ENCODE measurements at regions not wholly inside any gene's neighbourhood (a gene's known extent, or its start where the extent isn't known, plus 50 kb on each side); places are given as distances from the start of the nearest gene placed in this dataset.

DNA sequence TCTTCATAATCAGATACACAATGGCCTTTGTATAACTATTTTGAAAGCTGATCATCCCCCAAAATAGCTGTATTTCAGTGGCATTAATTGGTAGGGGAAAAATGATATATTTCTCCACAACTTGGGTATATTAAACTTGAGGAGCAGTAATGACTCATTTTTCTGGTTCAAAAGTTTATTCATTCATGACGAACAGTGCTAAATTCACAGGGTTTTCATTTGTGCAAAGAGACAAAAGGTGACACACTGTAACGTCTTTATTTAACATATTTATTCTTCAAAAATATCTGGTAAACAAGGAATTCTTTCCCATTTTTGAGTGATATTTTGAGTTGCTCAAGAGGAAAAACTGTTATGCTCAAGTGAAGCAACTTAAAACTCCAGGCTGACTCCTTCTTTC, 415.5 kb upstream of the SOX5 start:
- no peak for ATAC-seq (ENCODE audit: low FRiP score in 2 of 2)

DNA sequence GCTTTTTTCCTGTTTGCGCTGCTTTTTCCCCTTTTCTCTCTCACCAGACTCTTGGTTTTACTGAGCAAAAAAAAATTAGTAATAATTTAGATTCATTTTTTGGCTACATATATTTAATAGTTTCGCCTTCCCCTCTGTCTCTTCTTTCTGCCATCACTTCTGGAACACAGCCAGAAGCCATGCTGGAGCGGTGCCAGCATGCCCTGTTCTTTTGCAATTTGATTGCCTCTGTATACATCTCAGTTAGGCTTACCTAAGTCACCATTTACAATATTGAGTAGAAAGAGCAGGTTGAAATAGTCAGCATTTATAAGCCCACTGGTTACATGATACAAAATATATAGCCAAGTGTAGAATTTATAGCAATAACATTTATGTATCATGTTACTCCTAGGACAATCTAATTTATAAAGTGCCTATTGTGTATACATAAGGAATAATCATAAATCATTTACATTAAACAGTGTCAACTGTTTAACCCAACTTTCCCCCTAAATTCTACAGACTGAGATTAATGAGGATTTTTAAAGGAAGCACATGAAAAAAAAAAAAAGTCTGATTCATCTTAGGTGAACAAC, 413.8 kb upstream of the SOX5 start:
- DNase-seq (no peak), ATAC-seq (ENCODE audit: low FRiP score in 2 of 2) (no peak)
- WGBS, 2 donors = 73 to 75% methylated on average over 3 of the region's 3 CpGs
- peaks cover 0 to 3% (median 1%) of the 10 kb centered on the region in 4 donors for H3K4me1 ChIP-seq
- TF ChIP-seq, protein P1, sequence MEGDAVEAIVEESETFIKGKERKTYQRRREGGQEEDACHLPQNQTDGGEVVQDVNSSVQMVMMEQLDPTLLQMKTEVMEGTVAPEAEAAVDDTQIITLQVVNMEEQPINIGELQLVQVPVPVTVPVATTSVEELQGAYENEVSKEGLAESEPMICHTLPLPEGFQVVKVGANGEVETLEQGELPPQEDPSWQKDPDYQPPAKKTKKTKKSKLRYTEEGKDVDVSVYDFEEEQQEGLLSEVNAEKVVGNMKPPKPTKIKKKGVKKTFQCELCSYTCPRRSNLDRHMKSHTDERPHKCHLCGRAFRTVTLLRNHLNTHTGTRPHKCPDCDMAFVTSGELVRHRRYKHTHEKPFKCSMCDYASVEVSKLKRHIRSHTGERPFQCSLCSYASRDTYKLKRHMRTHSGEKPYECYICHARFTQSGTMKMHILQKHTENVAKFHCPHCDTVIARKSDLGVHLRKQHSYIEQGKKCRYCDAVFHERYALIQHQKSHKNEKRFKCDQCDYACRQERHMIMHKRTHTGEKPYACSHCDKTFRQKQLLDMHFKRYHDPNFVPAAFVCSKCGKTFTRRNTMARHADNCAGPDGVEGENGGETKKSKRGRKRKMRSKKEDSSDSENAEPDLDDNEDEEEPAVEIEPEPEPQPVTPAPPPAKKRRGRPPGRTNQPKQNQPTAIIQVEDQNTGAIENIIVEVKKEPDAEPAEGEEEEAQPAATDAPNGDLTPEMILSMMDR (IDR thresholded peaks at IDR 0.05) = no peak
- TF ChIP-seq POLR2AphosphoS5 (IDR thresholded peaks at IDR 0.05) (no peak), EP300 (IDR thresholded peaks at IDR 0.05) (no peak), POLR2A (IDR thresholded peaks at IDR 0.05) (no peak)
- no peak overlapping the region for H3K27ac ChIP-seq
- no peak overlapping the region for H3K4me3 ChIP-seq
- H3K27me3 ChIP-seq = no peaks in the 10 kb centered on the region
- H3K9me3 ChIP-seq = no peaks in the 10 kb centered on the region
- H3K36me3 ChIP-seq = no peaks in the 10 kb centered on the region

More for the DNA sequence above, 415.5 kb upstream of the SOX5 start:
- Histone ChIP-seq H3K36me3 (no peaks in the 10 kb centered on the region), H3K4me3 (no peak overlapping the region), H3K27me3 (no peaks in the 10 kb centered on the region), H3K4me1 (peaks cover 0 to 3% (median under 1%) of the 10 kb centered on the region in 4 donors), H3K27ac (no peak overlapping the region), H3K9me3 (no peaks in the 10 kb centered on the region)
- WGBS, 2 donors = 71 to 74% methylated on average over 2 of the region's 2 CpGs
- TF ChIP-seq POLR2AphosphoS5 (IDR thresholded peaks at IDR 0.05) = no peak
- TF ChIP-seq, protein P1 (IDR thresholded peaks at IDR 0.05) = no peak
- TF ChIP-seq POLR2A (IDR thresholded peaks at IDR 0.05) = no peak
- no peak for TF ChIP-seq EP300 (IDR thresholded peaks at IDR 0.05)
- DNase-seq = no peak

DNA sequence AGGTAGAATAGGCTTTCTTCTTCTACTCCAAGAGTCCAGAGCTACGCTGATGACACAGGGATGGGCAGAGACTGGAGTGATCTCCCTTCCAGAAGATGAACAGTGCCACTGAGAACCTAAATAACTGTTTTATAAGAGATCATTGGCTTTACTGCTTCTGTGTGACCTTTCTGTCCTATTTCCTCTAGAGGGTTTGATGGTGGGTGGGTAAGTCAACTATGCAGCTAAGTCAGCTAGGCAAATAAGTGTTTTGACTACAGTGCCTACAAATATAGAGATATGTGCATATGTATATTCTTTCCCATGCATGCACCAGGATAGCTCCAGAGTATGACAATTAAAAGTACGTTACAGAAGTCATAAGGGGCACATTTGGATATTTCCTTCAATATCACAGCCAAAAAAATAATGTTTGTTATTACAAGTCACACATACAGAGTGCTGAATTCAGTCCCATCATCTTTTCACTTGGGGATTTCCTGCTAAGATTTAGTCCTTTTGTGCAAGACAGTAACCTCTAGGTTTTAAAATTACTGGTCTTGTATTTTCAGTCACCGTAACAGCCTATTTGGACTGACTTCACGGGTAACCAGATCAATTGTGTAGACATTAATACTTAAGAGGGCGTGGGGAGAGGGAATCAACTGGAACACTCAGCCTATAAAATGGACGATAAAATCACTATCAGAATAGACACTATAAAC, 412.6 kb upstream of the SOX5 start:
- no peak for TF ChIP-seq EP300 (IDR thresholded peaks at IDR 0.05)
- no peak for ATAC-seq (ENCODE audit: low FRiP score in 2 of 2)
- WGBS, 2 donors = 77 to 81% methylated on average over 6 of the region's 6 CpGs

DNA sequence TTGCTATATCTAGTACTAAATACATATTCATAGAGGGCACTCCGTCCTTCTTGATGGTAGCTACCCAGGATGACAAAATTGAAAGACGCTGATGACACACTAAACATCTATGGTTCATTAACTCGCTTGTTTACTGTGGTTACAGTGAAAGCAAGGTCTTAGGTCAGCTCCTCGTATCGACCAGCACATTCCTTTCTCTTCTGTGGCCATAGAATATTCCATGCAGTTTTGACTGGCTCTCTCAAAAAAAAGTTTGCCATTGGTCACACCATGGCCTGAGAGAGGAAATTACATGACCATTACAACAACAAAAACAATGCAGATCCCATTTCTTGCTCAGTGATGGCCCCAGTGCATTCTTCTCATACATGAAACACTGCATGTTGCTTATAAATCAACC, 411.4 kb upstream of the SOX5 start:
- DNase-seq = no peak
- Histone ChIP-seq H3K36me3 (no peaks in the 10 kb centered on the region), H3K9me3 (no peaks in the 10 kb centered on the region), H3K27ac (no peak overlapping the region), H3K4me1 (peaks cover 0 to 3% (median 1%) of the 10 kb centered on the region in 4 donors), H3K27me3 (no peaks in the 10 kb centered on the region), H3K4me3 (no peak overlapping the region)
- ATAC-seq (ENCODE audit: low FRiP score in 2 of 2) = no peak
- WGBS, 2 donors = 78 to 79% methylated on average over 5 of the region's 5 CpGs
- TF ChIP-seq POLR2AphosphoS5 (IDR thresholded peaks at IDR 0.05) (no peak), EP300 (IDR thresholded peaks at IDR 0.05) (no peak), POLR2A (IDR thresholded peaks at IDR 0.05) (no peak)
- TF ChIP-seq, protein P1 (IDR thresholded peaks at IDR 0.05) = no peak

More for the DNA sequence above, 412.6 kb upstream of the SOX5 start:
- no peaks in the 10 kb centered on the region for H3K27me3 ChIP-seq
- no peak overlapping the region for H3K4me3 ChIP-seq
- H3K36me3 ChIP-seq = no peaks in the 10 kb centered on the region
- H3K9me3 ChIP-seq = no peaks in the 10 kb centered on the region
- DNase-seq = no peak
- peaks cover 0 to 3% (median 1%) of the 10 kb centered on the region in 4 donors for H3K4me1 ChIP-seq
- H3K27ac ChIP-seq = no peak overlapping the region

DNA sequence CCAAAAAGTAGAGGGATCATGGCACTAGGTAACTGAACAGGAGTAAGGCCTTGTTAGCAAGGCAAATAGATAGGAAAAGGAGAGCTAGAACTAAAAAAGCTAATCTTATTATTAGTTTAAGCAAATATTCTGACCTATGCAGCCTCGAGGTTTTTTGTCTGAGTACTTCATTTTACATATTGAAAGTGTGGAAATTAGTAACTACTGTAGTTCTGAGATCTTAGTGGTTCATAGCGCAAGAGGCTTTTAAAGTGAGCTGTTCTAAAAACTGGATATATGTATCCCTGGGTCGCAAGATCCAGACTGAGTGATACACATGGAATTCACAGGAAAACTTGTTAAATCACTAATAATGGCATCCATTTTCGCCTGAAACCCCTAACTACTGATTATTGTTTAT, 411.0 kb upstream of the SOX5 start:
- no peak overlapping the region for H3K27ac ChIP-seq
- H3K36me3 ChIP-seq = no peaks in the 10 kb centered on the region
- H3K4me1 ChIP-seq = peaks cover 0 to 3% (median 1%) of the 10 kb centered on the region in 4 donors
- DNase-seq = no peak
- WGBS, 2 donors = 68 to 79% methylated on average over 4 of the region's 4 CpGs
- no peaks in the 10 kb centered on the region for H3K9me3 ChIP-seq
- TF ChIP-seq, protein P1 (IDR thresholded peaks at IDR 0.05) = no peak
- TF ChIP-seq POLR2A (IDR thresholded peaks at IDR 0.05) (no peak), POLR2AphosphoS5 (IDR thresholded peaks at IDR 0.05) (no peak), EP300 (IDR thresholded peaks at IDR 0.05) (no peak)
- ATAC-seq (ENCODE audit: low FRiP score in 2 of 2) = no peak
- no peak overlapping the region for H3K4me3 ChIP-seq
- H3K27me3 ChIP-seq = no peaks in the 10 kb centered on the region

Data from upper lobe of left lung (tissue), 6 donors.